GM12872 (cell line): ENCODE measurements at regions not wholly inside any gene's neighbourhood (a gene's known extent, or its start where the extent isn't known, plus 50 kb on each side); places are given as distances from the start of the nearest gene placed in this dataset.

Experiments
- TF ChIP-seq, protein P1 (sequence below): IDR thresholded peaks from 3 replicates; pipeline ENCODE4 v1.5.1; 2011; ENCODE audit warnings: low read depth, mild to moderate bottlenecking, low read length, moderate library complexity; ENCODE audit not compliant: insufficient read depth

GRCh38 chr18:78637442-78638402, 341.9 kb upstream of the SALL3 start:
- TF ChIP-seq, protein P1, sequence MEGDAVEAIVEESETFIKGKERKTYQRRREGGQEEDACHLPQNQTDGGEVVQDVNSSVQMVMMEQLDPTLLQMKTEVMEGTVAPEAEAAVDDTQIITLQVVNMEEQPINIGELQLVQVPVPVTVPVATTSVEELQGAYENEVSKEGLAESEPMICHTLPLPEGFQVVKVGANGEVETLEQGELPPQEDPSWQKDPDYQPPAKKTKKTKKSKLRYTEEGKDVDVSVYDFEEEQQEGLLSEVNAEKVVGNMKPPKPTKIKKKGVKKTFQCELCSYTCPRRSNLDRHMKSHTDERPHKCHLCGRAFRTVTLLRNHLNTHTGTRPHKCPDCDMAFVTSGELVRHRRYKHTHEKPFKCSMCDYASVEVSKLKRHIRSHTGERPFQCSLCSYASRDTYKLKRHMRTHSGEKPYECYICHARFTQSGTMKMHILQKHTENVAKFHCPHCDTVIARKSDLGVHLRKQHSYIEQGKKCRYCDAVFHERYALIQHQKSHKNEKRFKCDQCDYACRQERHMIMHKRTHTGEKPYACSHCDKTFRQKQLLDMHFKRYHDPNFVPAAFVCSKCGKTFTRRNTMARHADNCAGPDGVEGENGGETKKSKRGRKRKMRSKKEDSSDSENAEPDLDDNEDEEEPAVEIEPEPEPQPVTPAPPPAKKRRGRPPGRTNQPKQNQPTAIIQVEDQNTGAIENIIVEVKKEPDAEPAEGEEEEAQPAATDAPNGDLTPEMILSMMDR, result no peak

GRCh38 chr18:78639006-78639950, 340.3 kb upstream of the SALL3 start:
- TF ChIP-seq, protein P1, result no peak

GRCh38 chr18:78640246-78640995, 339.2 kb upstream of the SALL3 start:
- TF ChIP-seq, protein P1, result no peak

- TF ChIP-seq, protein P1, result no peak
These were observed 337.9 kb upstream of the SALL3 start for GRCh38 chr18:78641689-78642231.

DNA sequence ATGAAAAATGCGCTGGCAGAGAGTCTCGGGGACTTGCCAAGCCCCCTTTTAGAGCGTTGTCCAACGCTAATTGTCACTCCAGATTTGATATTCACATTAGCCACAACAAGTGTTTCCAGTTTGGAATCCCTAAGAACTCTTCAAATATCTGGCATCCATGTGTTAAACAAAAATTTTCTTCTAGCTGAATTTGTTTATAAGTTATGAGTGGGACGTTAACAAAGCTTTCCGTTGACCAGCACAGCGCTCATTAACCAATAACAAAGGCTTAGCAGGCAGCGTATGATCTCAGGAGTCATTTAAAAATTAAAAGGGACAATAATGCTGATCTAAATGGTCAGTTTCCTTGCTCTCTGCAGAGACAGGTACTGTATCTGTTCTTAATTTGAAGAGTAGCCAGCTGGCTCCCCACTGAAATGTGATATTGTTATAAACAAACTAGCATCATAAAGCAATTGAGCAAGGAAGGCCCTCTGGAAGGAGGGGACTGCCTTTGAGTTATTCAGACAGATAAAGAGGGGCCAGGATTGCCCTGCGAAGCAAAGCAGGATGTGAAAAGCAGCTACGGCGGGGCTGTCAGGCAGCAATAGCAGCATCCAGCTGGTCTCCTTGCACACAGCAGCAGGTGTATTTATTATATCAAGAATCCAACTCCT, 337.2 kb upstream of the SALL3 start:
- TF ChIP-seq, protein P1, result no peak

DNA sequence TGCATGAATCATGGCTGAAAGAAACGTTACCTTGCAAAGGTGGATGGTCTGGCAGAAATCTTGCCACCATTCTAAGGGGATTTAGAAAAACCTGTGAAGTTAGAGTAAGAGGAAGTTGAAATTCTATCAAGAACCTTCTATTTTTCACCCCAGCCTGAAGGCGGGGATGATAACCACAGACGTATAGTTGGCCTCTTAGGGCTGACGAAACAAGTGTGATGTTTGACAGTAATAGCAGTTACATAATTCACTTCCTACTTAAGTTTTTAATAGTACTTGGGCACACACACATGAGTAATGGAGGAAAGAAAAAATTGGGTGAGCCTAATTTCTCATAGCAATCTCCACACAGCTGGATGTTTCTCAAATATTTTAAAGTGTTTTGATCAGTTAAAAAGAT, 336.6 kb upstream of the SALL3 start:
- TF ChIP-seq, protein P1, result no peak
